Natural killer cell (primary cell): ENCODE measurements at regions not wholly inside any gene's neighbourhood (a gene's known extent, or its start where the extent isn't known, plus 50 kb on each side); places are given as distances from the start of the nearest gene placed in this dataset.

Source experiments
- ATAC-seq, 3 donors: fragments of 150-1000 bp in 2 of 3; fragments of 200-7000 bp in 1 of 3; cut with Tn5 transposase; 1 replicate in 1 of 3; 2 replicates in 2 of 3; pipeline ENCODE4 v1.10.0; 2021; ENCODE audit warnings: mild to moderate bottlenecking in 2 of 3, moderate library complexity in 2 of 3
- DNase-seq, 2 donors: peaks; one replicate each; pipeline versions ENCODE4 v3.0.0 to v3.0.0-alpha.2; 2013 to 2021; ENCODE audit warnings: mixed read lengths in 1 of 2
- H3K27ac ChIP-seq: one replicate; pipeline ENCODE4 v1.5.1; 2013; ENCODE audit warnings: mild to moderate bottlenecking, low read length
- H3K27me3 ChIP-seq: one replicate; pipeline ENCODE4 v1.6.1; 2013; ENCODE audit warnings: low read length; ENCODE audit not compliant: control insufficient read depth, insufficient read depth
- H3K36me3 ChIP-seq: one replicate; pipeline ENCODE4 v1.6.1; 2013; ENCODE audit warnings: low read length; ENCODE audit not compliant: control insufficient read depth, insufficient read depth
- H3K4me1 ChIP-seq: one replicate; pipeline ENCODE4 v1.6.1; 2013; ENCODE audit warnings: low read length; ENCODE audit not compliant: control insufficient read depth, insufficient read depth
- H3K4me3 ChIP-seq: one replicate; pipeline ENCODE4 v1.5.1; 2013; ENCODE audit warnings: low read length
- H3K9me3 ChIP-seq: one replicate; pipeline ENCODE4 v1.6.1; 2013; ENCODE audit warnings: low read length; ENCODE audit not compliant: control insufficient read depth, insufficient read depth
- H3K27ac Mint-ChIP-seq, 2 donors: one replicate each; pipeline ENCODE4 v1.8.0; 2022; ENCODE audit warnings: mild to moderate bottlenecking in 2 of 2, mixed read lengths in 2 of 2, moderate library complexity in 1 of 2
- H3K27me3 Mint-ChIP-seq, 2 donors: one replicate each; pipeline ENCODE4 v1.8.0; 2022; ENCODE audit warnings: low read depth in 2 of 2, mixed read lengths in 2 of 2
- H3K36me3 Mint-ChIP-seq: one replicate; pipeline ENCODE4 v1.8.0; 2022; ENCODE audit warnings: mixed read lengths
- H3K4me1 Mint-ChIP-seq, 2 donors: one replicate each; pipeline ENCODE4 v1.8.0; 2022; ENCODE audit warnings: mixed read lengths in 2 of 2
- H3K4me3 Mint-ChIP-seq: one replicate; pipeline ENCODE4 v1.8.0; 2022; ENCODE audit warnings: mild to moderate bottlenecking, moderate library complexity, mixed read lengths
- H3K9me3 Mint-ChIP-seq, 2 donors: one replicate each; pipeline ENCODE4 v1.8.0; 2022; ENCODE audit warnings: mixed read lengths in 2 of 2
- WGBS: methylation state at CpG from one replicate; pipeline ENCODE4 v1.1.7; 2013; ENCODE audit warnings: missing lambda C conversion rate; ENCODE audit not compliant: insufficient coverage; 5-methylcytosine and 5-hydroxymethylcytosine counted together
- intact Hi-C: fragments of 100-400 bp; cut with micrococcal nuclease; formaldehyde crosslinking; loops from one replicate; pipeline ENCODE4 v1.14.2; 2022
- TF ChIP-seq, protein P1 (sequence below): fragments of 200-600 bp; IDR thresholded peaks from one replicate; pipeline ENCODE4 v1.8.0; 2022; ENCODE audit warnings: antibody characterized with exemption

DNA sequence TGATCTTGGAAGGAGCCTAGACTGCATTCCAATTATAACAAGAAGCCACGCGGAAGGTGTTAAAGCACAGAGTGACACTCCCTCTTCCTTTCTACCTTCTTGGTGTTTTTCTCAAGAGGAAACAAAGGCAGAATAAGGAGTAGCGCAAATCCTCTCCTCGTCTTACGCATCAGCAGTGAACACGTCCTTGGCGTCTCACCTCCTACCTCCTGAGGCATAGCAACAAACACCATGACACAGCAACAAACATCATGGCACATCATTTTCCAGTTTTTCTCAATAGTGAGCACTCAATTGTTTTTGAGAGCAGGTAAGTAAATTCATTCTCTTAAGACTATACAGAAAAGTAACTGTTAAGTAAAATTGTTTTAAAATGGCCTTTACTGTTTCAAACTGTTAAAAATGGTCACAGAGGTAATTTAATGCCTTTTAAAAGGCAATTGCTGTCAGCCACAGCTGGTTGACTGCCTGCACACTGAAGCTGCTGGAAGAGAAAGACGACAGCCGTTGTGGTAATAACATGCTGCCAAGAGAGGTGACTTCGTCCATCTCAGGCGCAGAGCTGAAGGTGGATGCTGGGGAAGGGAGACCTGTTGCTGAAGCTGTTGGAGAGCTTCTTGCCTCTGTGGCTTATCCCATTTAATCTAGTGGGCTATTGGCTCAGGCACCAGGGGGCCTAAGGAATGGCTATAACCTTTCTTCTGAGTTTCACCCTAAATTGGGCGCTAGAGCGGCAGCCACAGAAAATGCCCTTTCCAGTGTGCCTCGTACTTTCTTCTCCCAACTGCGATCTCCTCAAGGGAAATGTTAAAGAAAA is 703.7 kb downstream of the UQCRFS1 start:
- DNase-seq (no peak), ATAC-seq (no peak)
- H3K27ac ChIP-seq: no peak overlapping the region
- intact Hi-C loops: no loop called here
- no peak overlapping the region for H3K4me3 Mint-ChIP-seq
- H3K4me1 ChIP-seq: peaks cover 19% of the 10 kb centered on the region
- peaks cover 0 to 2% of the 10 kb centered on the region in 2 donors for H3K9me3 Mint-ChIP-seq
- no peaks in the 10 kb centered on the region for H3K9me3 ChIP-seq
- no peak overlapping the region for H3K27ac Mint-ChIP-seq
- no peaks in the 10 kb centered on the region for H3K36me3 ChIP-seq
- TF ChIP-seq, protein P1, sequence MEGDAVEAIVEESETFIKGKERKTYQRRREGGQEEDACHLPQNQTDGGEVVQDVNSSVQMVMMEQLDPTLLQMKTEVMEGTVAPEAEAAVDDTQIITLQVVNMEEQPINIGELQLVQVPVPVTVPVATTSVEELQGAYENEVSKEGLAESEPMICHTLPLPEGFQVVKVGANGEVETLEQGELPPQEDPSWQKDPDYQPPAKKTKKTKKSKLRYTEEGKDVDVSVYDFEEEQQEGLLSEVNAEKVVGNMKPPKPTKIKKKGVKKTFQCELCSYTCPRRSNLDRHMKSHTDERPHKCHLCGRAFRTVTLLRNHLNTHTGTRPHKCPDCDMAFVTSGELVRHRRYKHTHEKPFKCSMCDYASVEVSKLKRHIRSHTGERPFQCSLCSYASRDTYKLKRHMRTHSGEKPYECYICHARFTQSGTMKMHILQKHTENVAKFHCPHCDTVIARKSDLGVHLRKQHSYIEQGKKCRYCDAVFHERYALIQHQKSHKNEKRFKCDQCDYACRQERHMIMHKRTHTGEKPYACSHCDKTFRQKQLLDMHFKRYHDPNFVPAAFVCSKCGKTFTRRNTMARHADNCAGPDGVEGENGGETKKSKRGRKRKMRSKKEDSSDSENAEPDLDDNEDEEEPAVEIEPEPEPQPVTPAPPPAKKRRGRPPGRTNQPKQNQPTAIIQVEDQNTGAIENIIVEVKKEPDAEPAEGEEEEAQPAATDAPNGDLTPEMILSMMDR: no peak
- H3K27me3 ChIP-seq: no peaks in the 10 kb centered on the region
- H3K27me3 Mint-ChIP-seq: no peaks in the 10 kb centered on the region
- H3K4me1 Mint-ChIP-seq: peaks cover 44 to 47% of the 10 kb centered on the region in 2 donors
- 87% methylated on average over 15 of the region's 15 CpGs for WGBS
- no peaks in the 10 kb centered on the region for H3K36me3 Mint-ChIP-seq
- no peak overlapping the region for H3K4me3 ChIP-seq

DNA sequence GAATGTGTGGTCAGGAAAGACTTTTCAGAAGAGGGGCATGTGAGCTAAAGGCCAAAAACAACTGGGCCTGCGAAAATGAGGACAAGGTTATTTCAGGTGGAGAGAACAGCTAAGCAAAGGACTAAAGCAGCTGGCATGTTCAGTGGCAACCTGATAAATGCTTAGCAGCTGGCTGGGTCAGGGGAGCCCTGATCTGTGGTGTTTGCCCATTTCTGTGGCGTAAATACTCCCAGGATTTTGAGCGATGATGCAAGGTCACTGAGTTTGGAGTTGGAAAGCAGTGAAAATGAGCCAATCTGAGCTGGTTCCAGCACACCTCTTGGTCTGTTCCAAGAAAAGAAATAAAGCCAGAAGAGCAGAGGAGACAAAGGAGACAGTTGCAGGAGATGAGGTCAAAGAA is 704.3 kb downstream of the UQCRFS1 start:
- ATAC-seq (no peak), DNase-seq (no peak)
- WGBS: 95% methylated on average over 3 of the region's 3 CpGs
- peaks cover 0 to 2% of the 10 kb centered on the region in 2 donors for H3K9me3 Mint-ChIP-seq
- no peak overlapping the region for H3K27ac Mint-ChIP-seq
- Histone ChIP-seq H3K4me1 (peaks cover 21% of the 10 kb centered on the region), H3K36me3 (no peaks in the 10 kb centered on the region), H3K4me3 (no peak overlapping the region), H3K27ac (no peak overlapping the region), H3K27me3 (no peaks in the 10 kb centered on the region), H3K9me3 (no peaks in the 10 kb centered on the region)
- H3K4me1 Mint-ChIP-seq: peaks cover 50 to 53% of the 10 kb centered on the region in 2 donors
- no peaks in the 10 kb centered on the region for H3K27me3 Mint-ChIP-seq
- H3K36me3 Mint-ChIP-seq: no peaks in the 10 kb centered on the region
- intact Hi-C loops: no loop called here
- TF ChIP-seq, protein P1: no peak
- no peak overlapping the region for H3K4me3 Mint-ChIP-seq

DNA sequence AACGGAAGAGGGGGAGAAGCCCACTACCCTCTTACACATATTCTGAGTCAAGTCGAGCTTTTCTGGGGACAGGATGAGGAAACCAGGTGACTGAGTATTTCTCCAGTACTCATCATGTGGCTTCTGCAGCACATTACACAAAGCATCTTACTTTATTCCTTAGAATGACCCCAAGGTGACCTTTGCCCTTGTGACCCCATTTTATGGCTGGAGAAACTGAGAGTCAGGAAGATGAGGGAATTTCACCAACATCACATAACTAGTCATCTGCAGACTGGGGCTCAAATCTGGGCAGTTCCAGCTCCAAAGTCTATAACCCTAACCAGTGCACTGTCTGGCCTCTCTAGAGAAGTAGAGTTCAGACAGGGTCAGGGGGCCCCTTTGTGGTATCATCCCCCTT is 707.0 kb downstream of the UQCRFS1 start:
- ATAC-seq: no peak
- Histone ChIP-seq H3K4me1 (peaks cover 46% of the 10 kb centered on the region), H3K27ac (no peak overlapping the region), H3K27me3 (no peaks in the 10 kb centered on the region), H3K4me3 (no peak overlapping the region), H3K9me3 (no peaks in the 10 kb centered on the region), H3K36me3 (no peaks in the 10 kb centered on the region)
- DNase-seq: no peak
- H3K9me3 Mint-ChIP-seq: peaks cover 0 to 2% of the 10 kb centered on the region in 2 donors
- no peaks in the 10 kb centered on the region for H3K36me3 Mint-ChIP-seq
- H3K4me1 Mint-ChIP-seq: peaks cover 78 to 81% of the 10 kb centered on the region in 2 donors
- no peak overlapping the region for H3K4me3 Mint-ChIP-seq
- TF ChIP-seq, protein P1: no peak
- H3K27me3 Mint-ChIP-seq: no peaks in the 10 kb centered on the region
- H3K27ac Mint-ChIP-seq: peak overlapping the region in 1 of 2 donors; percentile 94
- 83% methylated on average over 2 of the region's 2 CpGs for WGBS
- intact Hi-C loops: no loop called here

DNA sequence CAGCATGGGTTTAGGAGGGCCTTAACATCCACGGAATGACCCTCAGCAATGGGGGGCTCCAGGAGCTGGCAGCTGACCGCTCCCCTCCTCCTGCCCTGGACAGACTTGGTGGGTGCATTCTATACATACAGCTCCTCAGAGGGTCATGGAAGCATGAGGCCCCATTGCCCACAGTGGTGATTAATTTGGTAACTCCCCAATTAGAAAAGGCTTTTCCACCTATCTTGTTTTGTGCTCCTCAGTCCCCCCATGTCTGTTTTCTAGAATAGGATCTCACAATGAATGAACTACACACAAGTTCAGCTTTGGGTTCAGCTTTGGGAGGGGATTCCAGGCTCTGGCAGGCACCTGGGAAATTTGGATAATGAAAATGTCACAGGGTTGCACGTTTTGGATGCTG is 707.8 kb downstream of the UQCRFS1 start:
- Mint-ChIP-seq H3K9me3 (no peaks in the 10 kb centered on the region), H3K27me3 (no peaks in the 10 kb centered on the region), H3K27ac (peak overlapping the region; percentile 91 to 94), H3K4me3 (no peak overlapping the region), H3K36me3 (no peaks in the 10 kb centered on the region), H3K4me1 (peaks cover 85 to 87% of the 10 kb centered on the region in 2 donors)
- peaks cover 53% of the 10 kb centered on the region for H3K4me1 ChIP-seq
- 93% methylated on average over 3 of the region's 3 CpGs for WGBS
- H3K4me3 ChIP-seq: no peak overlapping the region
- intact Hi-C loops: no loop called here
- TF ChIP-seq, protein P1: no peak
- H3K27ac ChIP-seq: no peak overlapping the region
- H3K9me3 ChIP-seq: no peaks in the 10 kb centered on the region
- ATAC-seq (no peak), DNase-seq (no peak)
- no peaks in the 10 kb centered on the region for H3K27me3 ChIP-seq
- no peaks in the 10 kb centered on the region for H3K36me3 ChIP-seq
